OCI-LY3 (cell line): ENCODE measurements at regions not wholly inside any gene's neighbourhood (a gene's known extent, or its start where the extent isn't known, plus 50 kb on each side); places are given as distances from the start of the nearest gene placed in this dataset.

Experiments used
- H2AFZ ChIP-seq: fragments of 200-600, 300-600 bp; shearing (Covaris generic); 2 replicates; pipeline ENCODE4 v1.6.0; 2014; ENCODE audit warnings: antibody characterized with exemption, low read depth, low read length
- H3K27ac ChIP-seq: fragments of 200-600, 300-600 bp; sonication (generic); 2 replicates; pipeline ENCODE4 v1.5.1; 2014; ENCODE audit warnings: mild to moderate bottlenecking, low read length, moderate library complexity, mixed read lengths
- H3K27me3 ChIP-seq: fragments of 200-600, 300-600 bp; sonication (generic); 2 replicates; pipeline ENCODE4 v1.6.1; 2014; ENCODE audit warnings: low read depth, low read length, mixed read lengths
- H3K36me3 ChIP-seq: fragments of 200-600, 300-600 bp; sonication (generic); replicated peaks from 2 replicates; pipeline ENCODE3; 2014; ENCODE audit warnings: low read depth, low read length, mixed read lengths
- H3K4me1 ChIP-seq: fragments of 300-600, 200-600 bp; sonication (generic); 2 replicates; pipeline ENCODE4 v1.6.1; 2014; ENCODE audit warnings: low read length, mixed read lengths
- H3K4me2 ChIP-seq: fragments of 200-600, 300-600 bp; sonication (generic); 2 replicates; pipeline ENCODE4 v1.6.1; 2014; ENCODE audit warnings: low read length, mixed read lengths
- H3K4me3 ChIP-seq: fragments of 300-600, 200-600 bp; sonication (generic); 2 replicates; pipeline ENCODE4 v1.5.1; 2014; ENCODE audit warnings: antibody characterized with exemption, mild to moderate bottlenecking, low read length, moderate library complexity
- H3K79me2 ChIP-seq: fragments of 300-600, 200-600 bp; shearing (Covaris generic); 2 replicates; pipeline ENCODE4 v1.6.1; 2014; ENCODE audit warnings: mild to moderate bottlenecking, low read length, mixed read lengths
- H3K9ac ChIP-seq: fragments of 300-600, 200-600 bp; shearing (Covaris generic); 2 replicates; pipeline ENCODE4 v1.6.0; 2014; ENCODE audit warnings: mild to moderate bottlenecking, low read length, moderate library complexity
- H3K9me3 ChIP-seq: fragments of 200-600, 300-600 bp; shearing (Covaris generic); 2 replicates; pipeline ENCODE4 v1.6.1; 2014; ENCODE audit warnings: low read length, mixed read lengths; ENCODE audit not compliant: insufficient read depth
- H4K20me1 ChIP-seq: fragments of 200-600, 300-600 bp; sonication (generic); 2 replicates; pipeline ENCODE4 v1.6.1; 2016; ENCODE audit warnings: low read length, mixed read lengths; ENCODE audit not compliant: insufficient read depth
- CTCF ChIP-seq: fragments of 200-600, 300-600 bp; sonication (generic); IDR thresholded peaks from 2 replicates; pipeline ENCODE4 v1.5.1; 2014; ENCODE audit warnings: antibody characterized with exemption, low read length, low read depth
- EZH2phosphoT487 ChIP-seq: fragments of 200-600 bp; shearing (Covaris generic); IDR thresholded peaks from 2 replicates; pipeline ENCODE4 v1.6.1; 2018; ENCODE audit warnings: antibody characterized with exemption, mixed run types, low read depth

- Histone ChIP-seq H3K27ac (no peak overlapping the region), H4K20me1 (no peaks in the 10 kb centered on the region), H3K4me1 (no peaks in the 10 kb centered on the region), H3K79me2 (no peaks in the 10 kb centered on the region), H3K27me3 (no peaks in the 10 kb centered on the region), H3K9me3 (no peaks in the 10 kb centered on the region), H3K4me2 (no peak overlapping the region), H3K36me3 (no peaks in the 10 kb centered on the region), H2AFZ (no peak overlapping the region), H3K9ac (no peak overlapping the region), H3K4me3 (no peak overlapping the region)
- no peak for TF ChIP-seq CTCF
- no peak for TF ChIP-seq EZH2phosphoT487
Observed at GRCh38 chr12:17695495-17695894, 394.5 kb downstream of the RERGL start.

- no peaks in the 10 kb centered on the region for H3K36me3 ChIP-seq
- H3K79me2 ChIP-seq: no peaks in the 10 kb centered on the region
- H3K27me3 ChIP-seq: no peaks in the 10 kb centered on the region
- TF ChIP-seq EZH2phosphoT487 (no peak), CTCF (no peak)
- no peaks in the 10 kb centered on the region for H3K4me1 ChIP-seq
- no peak overlapping the region for H3K4me2 ChIP-seq
- no peaks in the 10 kb centered on the region for H3K9me3 ChIP-seq
- no peak overlapping the region for H3K4me3 ChIP-seq
- H3K9ac ChIP-seq: no peak overlapping the region
- H2AFZ ChIP-seq: no peak overlapping the region
- no peaks in the 10 kb centered on the region for H4K20me1 ChIP-seq
- H3K27ac ChIP-seq: no peak overlapping the region
Observed at GRCh38 chr12:17691369-17691768, 398.6 kb downstream of the RERGL start.

- Histone ChIP-seq H3K4me1 (no peaks in the 10 kb centered on the region), H3K36me3 (no peaks in the 10 kb centered on the region), H3K4me3 (no peak overlapping the region), H3K9ac (no peak overlapping the region), H2AFZ (no peak overlapping the region), H3K9me3 (no peaks in the 10 kb centered on the region), H3K27ac (no peak overlapping the region), H4K20me1 (no peaks in the 10 kb centered on the region), H3K27me3 (no peaks in the 10 kb centered on the region), H3K4me2 (no peak overlapping the region), H3K79me2 (no peaks in the 10 kb centered on the region)
- no peak for TF ChIP-seq EZH2phosphoT487
- no peak for TF ChIP-seq CTCF
Observed at GRCh38 chr12:17680220-17680619, 409.8 kb downstream of the RERGL start.

GRCh38 chr12:17666641-17667324 is 423.2 kb downstream of the RERGL start:
- Histone ChIP-seq H3K79me2 (no peaks in the 10 kb centered on the region), H3K27me3 (no peaks in the 10 kb centered on the region), H2AFZ (no peak overlapping the region), H3K36me3 (no peaks in the 10 kb centered on the region), H3K4me2 (no peak overlapping the region), H3K4me3 (no peak overlapping the region), H3K9me3 (no peaks in the 10 kb centered on the region), H4K20me1 (no peaks in the 10 kb centered on the region), H3K4me1 (no peaks in the 10 kb centered on the region), H3K9ac (no peak overlapping the region), H3K27ac (no peak overlapping the region)
- TF ChIP-seq CTCF (no peak), EZH2phosphoT487 (no peak)
